BE2C (cell line): ENCODE measurements at regions not wholly inside any gene's neighbourhood (a gene's known extent, or its start where the extent isn't known, plus 50 kb on each side); places are given as distances from the start of the nearest gene placed in this dataset.

Source experiments
- DNase-seq: peaks from one replicate; pipeline ENCODE4 v3.0.0-alpha.2; 2020
- H3K27me3 ChIP-seq: fragments of 250-450 bp; sonication (Bioruptor Pico); 2 replicates; pipeline ENCODE4 v1.5.1; 2020; ENCODE audit warnings: mild to moderate bottlenecking
- H3K36me3 ChIP-seq: fragments of 250-450 bp; sonication (Bioruptor Pico); 2 replicates; pipeline ENCODE4 v1.5.1; 2020; ENCODE audit warnings: mild to moderate bottlenecking
- H3K4me1 ChIP-seq: fragments of 250-450 bp; sonication (Bioruptor Pico); 2 replicates; pipeline ENCODE4 v1.5.1; 2020
- H3K4me3 ChIP-seq: 2 replicates; pipeline ENCODE4 v1.5.1; 2011; ENCODE audit warnings: low read depth, low read length
- H3K9me3 ChIP-seq: fragments of 250-450 bp; sonication (Bioruptor Pico); 2 replicates; pipeline ENCODE4 v1.5.1; 2020
- TF ChIP-seq, protein P1 (sequence below): IDR thresholded peaks from 2 replicates; pipeline ENCODE4 v1.5.1; 2012; ENCODE audit warnings: mild to moderate bottlenecking, low read depth, low read length

DNA sequence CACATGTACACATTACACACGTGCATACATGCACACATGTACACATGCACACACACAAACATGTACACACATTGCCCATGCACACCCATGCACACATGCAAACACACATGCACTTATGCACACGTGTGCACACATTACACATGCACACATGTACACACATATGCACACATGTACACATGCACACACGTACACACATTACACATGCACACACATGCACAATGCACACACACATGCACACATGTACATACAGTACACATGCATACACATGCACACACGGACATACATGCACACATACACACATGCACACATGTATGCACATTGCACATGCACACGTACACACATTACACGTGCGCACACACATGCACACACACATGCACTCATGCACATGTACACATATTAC lies 95.3 kb upstream of the TTC34 start:
- Histone ChIP-seq H3K4me3 (no peak overlapping the region), H3K9me3 (no peaks in the 10 kb centered on the region), H3K4me1 (no peaks in the 10 kb centered on the region), H3K27me3 (no peaks in the 10 kb centered on the region), H3K36me3 (no peaks in the 10 kb centered on the region)
- TF ChIP-seq, protein P1, sequence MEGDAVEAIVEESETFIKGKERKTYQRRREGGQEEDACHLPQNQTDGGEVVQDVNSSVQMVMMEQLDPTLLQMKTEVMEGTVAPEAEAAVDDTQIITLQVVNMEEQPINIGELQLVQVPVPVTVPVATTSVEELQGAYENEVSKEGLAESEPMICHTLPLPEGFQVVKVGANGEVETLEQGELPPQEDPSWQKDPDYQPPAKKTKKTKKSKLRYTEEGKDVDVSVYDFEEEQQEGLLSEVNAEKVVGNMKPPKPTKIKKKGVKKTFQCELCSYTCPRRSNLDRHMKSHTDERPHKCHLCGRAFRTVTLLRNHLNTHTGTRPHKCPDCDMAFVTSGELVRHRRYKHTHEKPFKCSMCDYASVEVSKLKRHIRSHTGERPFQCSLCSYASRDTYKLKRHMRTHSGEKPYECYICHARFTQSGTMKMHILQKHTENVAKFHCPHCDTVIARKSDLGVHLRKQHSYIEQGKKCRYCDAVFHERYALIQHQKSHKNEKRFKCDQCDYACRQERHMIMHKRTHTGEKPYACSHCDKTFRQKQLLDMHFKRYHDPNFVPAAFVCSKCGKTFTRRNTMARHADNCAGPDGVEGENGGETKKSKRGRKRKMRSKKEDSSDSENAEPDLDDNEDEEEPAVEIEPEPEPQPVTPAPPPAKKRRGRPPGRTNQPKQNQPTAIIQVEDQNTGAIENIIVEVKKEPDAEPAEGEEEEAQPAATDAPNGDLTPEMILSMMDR = no peak
- DNase-seq = no peak

DNA sequence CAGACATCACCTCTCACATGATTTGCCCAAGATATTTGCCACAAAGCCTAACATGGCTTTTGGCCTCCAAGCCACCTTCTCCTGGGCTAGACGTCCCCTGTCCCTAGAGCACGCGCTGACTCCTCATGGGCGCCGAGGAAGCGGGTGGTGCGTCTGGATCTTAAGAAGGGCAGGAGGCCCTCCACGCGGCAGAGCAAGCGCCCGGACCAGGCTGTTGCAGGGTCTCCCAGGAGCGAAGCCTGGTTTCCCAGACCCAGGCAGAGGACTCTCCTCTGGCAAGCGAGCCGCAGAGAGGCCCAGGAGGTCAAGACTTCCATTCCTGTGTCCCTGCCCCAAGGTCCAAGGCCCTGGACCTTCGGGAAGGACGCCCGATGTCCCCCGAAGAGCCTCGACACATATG lies 101.7 kb upstream of the TTC34 start:
- Histone ChIP-seq H3K36me3 (no peaks in the 10 kb centered on the region), H3K27me3 (peaks cover 30% of the 10 kb centered on the region), H3K9me3 (no peaks in the 10 kb centered on the region), H3K4me3 (no peak overlapping the region), H3K4me1 (no peaks in the 10 kb centered on the region)
- TF ChIP-seq, protein P1 = no peak
- no peak for DNase-seq

DNA sequence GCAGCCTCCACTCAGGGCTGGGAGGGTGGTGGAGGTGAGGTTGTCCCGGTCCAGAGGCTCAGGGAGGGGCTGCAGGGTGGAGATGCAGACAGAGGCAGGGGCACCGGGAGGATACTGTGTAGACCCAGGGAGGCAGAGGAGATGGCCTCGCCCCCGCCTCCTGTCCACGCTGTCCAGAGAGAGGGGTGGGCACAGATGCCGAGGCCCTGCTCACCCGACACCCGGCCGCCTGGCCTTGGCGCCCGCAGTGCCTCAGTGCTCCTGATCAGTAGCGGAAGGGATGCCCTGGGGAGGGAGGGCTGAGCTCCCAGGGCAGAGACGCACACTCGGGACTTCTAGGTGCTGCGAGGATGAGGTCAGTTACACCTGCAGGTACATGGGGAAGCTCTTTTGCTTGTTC lies 102.7 kb upstream of the TTC34 start:
- no peak for DNase-seq
- Histone ChIP-seq H3K9me3 (no peaks in the 10 kb centered on the region), H3K36me3 (no peaks in the 10 kb centered on the region), H3K27me3 (peaks cover 34% of the 10 kb centered on the region), H3K4me1 (no peaks in the 10 kb centered on the region), H3K4me3 (no peak overlapping the region)
- TF ChIP-seq, protein P1 = no peak

DNA sequence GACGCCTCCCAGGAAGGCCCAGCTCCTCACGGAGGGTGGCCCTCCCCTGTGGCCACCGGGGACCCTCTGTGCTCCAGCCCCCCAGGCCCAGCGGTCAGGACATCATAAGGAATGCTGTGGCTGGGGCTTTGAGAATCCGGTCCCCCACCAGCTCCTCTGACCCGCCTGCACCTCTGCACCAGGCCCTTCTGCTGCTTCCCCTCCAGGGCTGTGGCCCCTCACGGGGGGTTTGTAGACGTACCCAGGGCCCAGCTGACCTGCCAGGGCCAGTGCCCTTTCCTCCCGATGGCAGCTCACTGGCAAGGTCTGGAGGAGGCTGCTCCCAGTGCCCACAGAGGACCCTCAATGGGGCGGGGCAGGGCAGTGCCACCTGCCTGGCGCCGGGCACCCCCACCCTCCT lies 103.9 kb upstream of the TTC34 start:
- Histone ChIP-seq H3K36me3 (no peaks in the 10 kb centered on the region), H3K4me1 (no peaks in the 10 kb centered on the region), H3K9me3 (no peaks in the 10 kb centered on the region), H3K4me3 (no peak overlapping the region), H3K27me3 (peaks cover 34% of the 10 kb centered on the region)
- DNase-seq = no peak
- TF ChIP-seq, protein P1 = no peak

DNA sequence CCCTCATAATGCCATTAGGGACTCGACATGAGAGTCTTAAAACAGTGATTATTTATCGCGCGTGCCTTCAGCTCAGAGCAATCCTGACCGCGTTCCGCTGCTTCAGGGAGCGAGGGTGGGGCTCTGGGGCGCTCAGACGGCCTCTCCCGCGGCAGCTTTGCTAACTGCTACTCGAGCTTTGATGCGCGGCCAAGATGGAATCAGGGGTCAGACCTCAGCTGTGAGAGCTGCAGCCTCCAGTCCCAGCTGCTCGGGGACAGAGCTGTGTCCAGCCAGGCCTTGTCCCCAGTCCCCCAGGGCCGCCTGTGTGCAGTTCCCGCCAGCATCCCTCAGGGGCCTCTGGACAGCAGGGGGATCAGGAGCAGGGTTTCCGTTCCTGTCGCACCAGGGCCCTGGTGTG lies 104.6 kb upstream of the TTC34 start:
- Histone ChIP-seq H3K27me3 (peaks cover 34% of the 10 kb centered on the region), H3K4me1 (no peaks in the 10 kb centered on the region), H3K9me3 (no peaks in the 10 kb centered on the region), H3K36me3 (no peaks in the 10 kb centered on the region), H3K4me3 (no peak overlapping the region)
- TF ChIP-seq, protein P1 = no peak
- no peak for DNase-seq

DNA sequence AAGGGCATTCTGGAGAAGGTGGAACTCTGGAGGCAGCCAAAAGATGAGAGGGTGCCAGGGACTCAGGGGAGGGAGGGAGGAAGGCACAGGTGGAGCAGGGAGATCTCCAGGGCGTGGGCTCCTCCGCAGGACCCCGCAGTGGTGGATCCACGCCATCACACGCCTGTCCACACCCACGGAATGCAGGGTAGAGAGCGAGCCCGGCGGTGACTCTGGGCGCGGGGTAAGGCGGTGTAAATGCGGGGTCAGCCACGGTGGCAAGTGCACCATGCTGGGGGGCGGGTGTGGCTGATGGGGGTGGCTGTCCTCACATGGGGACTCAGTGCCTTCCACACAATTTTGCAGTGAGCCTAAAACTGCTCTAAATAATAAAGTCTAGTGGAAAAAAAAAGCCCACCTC lies 105.1 kb upstream of the TTC34 start:
- TF ChIP-seq, protein P1 = no peak
- Histone ChIP-seq H3K36me3 (no peaks in the 10 kb centered on the region), H3K9me3 (no peaks in the 10 kb centered on the region), H3K27me3 (peaks cover 34% of the 10 kb centered on the region), H3K4me3 (no peak overlapping the region), H3K4me1 (no peaks in the 10 kb centered on the region)
- DNase-seq = no peak
